Trophoblast cell (in vitro differentiated cells and primary cell): ENCODE measurements at regions not wholly inside any gene's neighbourhood (a gene's known extent, or its start where the extent isn't known, plus 50 kb on each side); places are given as distances from the start of the nearest gene placed in this dataset.

Source experiments
- DNase-seq, 2 donors: peaks; one replicate each; pipeline ENCODE4 v3.0.0-alpha.2; 2016
- H2AFZ ChIP-seq: 2 replicates; pipeline ENCODE4 v1.6.1; 2013; ENCODE audit warnings: low read length, moderate library complexity, mild to moderate bottlenecking; ENCODE audit not compliant: insufficient read depth, poor library complexity
- H2AK5ac ChIP-seq: 2 replicates; pipeline ENCODE4 v1.6.1; 2013; ENCODE audit warnings: mild to moderate bottlenecking, low read length
- H2BK120ac ChIP-seq: 2 replicates; pipeline ENCODE4 v1.6.1; 2013; ENCODE audit warnings: low read length, mild to moderate bottlenecking, moderate library complexity; ENCODE audit not compliant: insufficient read depth, poor library complexity
- H2BK12ac ChIP-seq: 2 replicates; pipeline ENCODE4 v1.6.1; 2013; ENCODE audit warnings: mild to moderate bottlenecking, low read length, moderate library complexity
- H2BK5ac ChIP-seq: 2 replicates; pipeline ENCODE4 v1.6.1; 2013; ENCODE audit warnings: low read length, low read depth, moderate library complexity, mild to moderate bottlenecking; ENCODE audit not compliant: poor library complexity
- H3K14ac ChIP-seq: 2 replicates; pipeline ENCODE4 v1.6.1; 2013; ENCODE audit warnings: mild to moderate bottlenecking, low read length
- H3K18ac ChIP-seq: 2 replicates; pipeline ENCODE4 v1.6.1; 2013; ENCODE audit warnings: mild to moderate bottlenecking, low read length
- H3K23ac ChIP-seq: 2 replicates; pipeline ENCODE4 v1.6.1; 2013; ENCODE audit warnings: low read length
- H3K27ac ChIP-seq: 2 replicates; pipeline ENCODE4 v1.5.1; 2013; ENCODE audit warnings: low read depth, mild to moderate bottlenecking, inconsistent platforms, low read length, moderate library complexity
- H3K27me3 ChIP-seq: 2 replicates; pipeline ENCODE4 v1.6.1; 2013; ENCODE audit warnings: inconsistent platforms, mild to moderate bottlenecking, low read length, moderate library complexity; ENCODE audit not compliant: insufficient read depth
- H3K36me3 ChIP-seq, 2 experiments: 1 replicate in 1 of 2; 2 replicates in 1 of 2; pipeline ENCODE4 v1.6.1; 2013; ENCODE audit warnings: low read length in 2 of 2, mild to moderate bottlenecking in 2 of 2, moderate library complexity in 1 of 2; ENCODE audit not compliant: insufficient read depth in 2 of 2, control insufficient read depth in 1 of 2
- H3K4ac ChIP-seq: 2 replicates; pipeline ENCODE4 v1.6.1; 2013; ENCODE audit warnings: low read depth, mild to moderate bottlenecking, low read length, moderate library complexity
- H3K4me1 ChIP-seq, 2 experiments: 1 replicate in 1 of 2; 2 replicates in 1 of 2; pipeline ENCODE4 v1.6.1; 2013; ENCODE audit warnings: low read length in 2 of 2, mild to moderate bottlenecking in 2 of 2, moderate library complexity in 1 of 2; ENCODE audit not compliant: insufficient read depth in 2 of 2, control insufficient read depth in 1 of 2
- H3K4me2 ChIP-seq: 2 replicates; pipeline ENCODE4 v1.6.1; 2013; ENCODE audit warnings: inconsistent platforms, mild to moderate bottlenecking, low read length, moderate library complexity
- H3K4me3 ChIP-seq: 2 replicates; pipeline ENCODE4 v1.5.1; 2013; ENCODE audit warnings: mild to moderate bottlenecking, low read depth, low read length, inconsistent platforms
- H3K79me1 ChIP-seq: one replicate; pipeline ENCODE4 v1.6.1; 2013; ENCODE audit warnings: low read length
- H3K79me2 ChIP-seq: 2 replicates; pipeline ENCODE4 v1.6.1; 2013; ENCODE audit warnings: low read length, mild to moderate bottlenecking; ENCODE audit not compliant: control insufficient read depth, insufficient read depth, poor library complexity
- H3K9ac ChIP-seq: 2 replicates; pipeline ENCODE4 v1.6.1; 2013; ENCODE audit warnings: mild to moderate bottlenecking, low read length
- H3K9me3 ChIP-seq: 2 replicates; pipeline ENCODE4 v1.6.1; 2013; ENCODE audit warnings: low read depth, mild to moderate bottlenecking, control low read depth, inconsistent platforms, low read length; ENCODE audit not compliant: insufficient read depth
- H4K12ac ChIP-seq: 2 replicates; pipeline ENCODE4 v1.6.1; 2013; ENCODE audit warnings: low read depth, mild to moderate bottlenecking, low read length, moderate library complexity
- H4K8ac ChIP-seq: 2 replicates; pipeline ENCODE4 v1.6.1; 2013; ENCODE audit warnings: low read depth, mild to moderate bottlenecking, low read length, moderate library complexity
- H4K91ac ChIP-seq: one replicate; pipeline ENCODE4 v1.6.1; 2013; ENCODE audit warnings: low read depth, mild to moderate bottlenecking, low read length, moderate library complexity
- WGBS: extraction: QIAGEN DNeasy Blood & Tissue Kit; methylation state at CpG from one replicate; pipeline ENCODE4 v1.1.7; 2013; ENCODE audit warnings: missing lambda C conversion rate; ENCODE audit not compliant: insufficient read length, insufficient coverage; ENCODE audit errors: extremely low coverage; 5-methylcytosine and 5-hydroxymethylcytosine counted together

GRCh38 chr5:161093100-161093499 is 241.1 kb upstream of the ATP10B start:
- no peak overlapping the region for H3K4me3 ChIP-seq

GRCh38 chr5:161089569-161089968 is 237.6 kb upstream of the ATP10B start:
- H2BK5ac ChIP-seq = no peak overlapping the region
- no peak overlapping the region for H2BK120ac ChIP-seq
- no peak overlapping the region for H4K8ac ChIP-seq
- H3K9ac ChIP-seq = no peak overlapping the region
- no peak overlapping the region for H2AFZ ChIP-seq
- no peak overlapping the region for H3K27ac ChIP-seq
- no peak overlapping the region for H2BK12ac ChIP-seq
- H3K14ac ChIP-seq = no peak overlapping the region
- H3K4me2 ChIP-seq = no peak overlapping the region
- H3K27me3 ChIP-seq = no peaks in the 10 kb centered on the region
- H3K79me1 ChIP-seq = no peaks in the 10 kb centered on the region
- no peaks in the 10 kb centered on the region for H3K4me1 ChIP-seq
- no peak overlapping the region for H4K91ac ChIP-seq
- H3K18ac ChIP-seq = no peak overlapping the region
- H3K9me3 ChIP-seq = no peaks in the 10 kb centered on the region
- no peaks in the 10 kb centered on the region for H3K36me3 ChIP-seq
- H3K79me2 ChIP-seq = no peaks in the 10 kb centered on the region
- no peak overlapping the region for H3K23ac ChIP-seq
- no peak overlapping the region for H3K4me3 ChIP-seq
- H4K12ac ChIP-seq = no peak overlapping the region
- WGBS = no CpG with 5 or more reads among the region's 2 CpGs
- no peak overlapping the region for H2AK5ac ChIP-seq
- no peak overlapping the region for H3K4ac ChIP-seq
- DNase-seq = no peak

More at GRCh38 chr5:161093100-161093499, 241.1 kb upstream of the ATP10B start:
- Histone ChIP-seq H3K9ac (no peak overlapping the region), H3K9me3 (no peaks in the 10 kb centered on the region), H3K79me2 (no peaks in the 10 kb centered on the region), H3K4me1 (no peaks in the 10 kb centered on the region), H2BK12ac (no peak overlapping the region), H3K36me3 (no peaks in the 10 kb centered on the region), H3K4ac (no peak overlapping the region), H3K14ac (no peak overlapping the region), H3K23ac (no peak overlapping the region), H2BK120ac (no peak overlapping the region), H4K12ac (no peak overlapping the region), H3K4me2 (no peak overlapping the region), H3K27me3 (no peaks in the 10 kb centered on the region), H4K91ac (no peak overlapping the region), H2AK5ac (no peak overlapping the region), H4K8ac (no peak overlapping the region), H3K18ac (no peak overlapping the region), H2AFZ (no peak overlapping the region), H2BK5ac (no peak overlapping the region), H3K79me1 (no peaks in the 10 kb centered on the region), H3K27ac (no peak overlapping the region)
- no CpG with 5 or more reads among the region's 2 CpGs for WGBS
- DNase-seq = no peak

GRCh38 chr5:161086461-161086860 is 234.4 kb upstream of the ATP10B start:
- Histone ChIP-seq H2BK5ac (no peak overlapping the region), H4K91ac (no peak overlapping the region), H4K12ac (no peak overlapping the region), H2BK12ac (no peak overlapping the region), H3K9me3 (no peaks in the 10 kb centered on the region), H3K14ac (no peak overlapping the region), H2AK5ac (no peak overlapping the region), H3K9ac (no peak overlapping the region), H3K79me1 (no peaks in the 10 kb centered on the region), H3K4me3 (no peak overlapping the region), H3K36me3 (no peaks in the 10 kb centered on the region), H3K18ac (no peak overlapping the region), H3K27me3 (no peaks in the 10 kb centered on the region), H2AFZ (no peak overlapping the region), H3K27ac (no peak overlapping the region), H3K23ac (no peak overlapping the region), H4K8ac (no peak overlapping the region), H3K79me2 (no peaks in the 10 kb centered on the region), H3K4me2 (no peak overlapping the region), H2BK120ac (no peak overlapping the region), H3K4ac (no peak overlapping the region), H3K4me1 (no peaks in the 10 kb centered on the region)
- no peak for DNase-seq
- WGBS = no CpG with 5 or more reads among the region's 1 CpG

- no peak overlapping the region for H3K18ac ChIP-seq
- WGBS = no CpG with 5 or more reads among the region's 5 CpGs
Observed at GRCh38 chr5:161085056-161085455, 233.0 kb upstream of the ATP10B start.

More at GRCh38 chr5:161085056-161085455, 233.0 kb upstream of the ATP10B start:
- Histone ChIP-seq H3K9ac (no peak overlapping the region), H3K4ac (no peak overlapping the region), H4K12ac (no peak overlapping the region), H3K9me3 (no peaks in the 10 kb centered on the region), H3K14ac (no peak overlapping the region), H3K36me3 (no peaks in the 10 kb centered on the region), H3K27me3 (no peaks in the 10 kb centered on the region), H3K4me3 (no peak overlapping the region), H2AFZ (no peak overlapping the region), H2BK120ac (no peak overlapping the region), H2AK5ac (no peak overlapping the region), H3K27ac (no peak overlapping the region), H4K91ac (no peak overlapping the region), H2BK5ac (no peak overlapping the region), H4K8ac (no peak overlapping the region), H3K79me1 (no peaks in the 10 kb centered on the region), H3K4me1 (no peaks in the 10 kb centered on the region), H3K4me2 (no peak overlapping the region), H3K79me2 (no peaks in the 10 kb centered on the region), H3K23ac (no peak overlapping the region), H2BK12ac (no peak overlapping the region)
- DNase-seq = no peak
